Caco-2 (cell line): ENCODE measurements at regions not wholly inside any gene's neighbourhood (a gene's known extent, or its start where the extent isn't known, plus 50 kb on each side); places are given as distances from the start of the nearest gene placed in this dataset.

Experiments used
- BruUV-seq: library from RNA; stranded (reverse); fragments of 400-500 nt; replicated peaks from 2 replicates; lab custom pipeline; 2021; lab: Mats Ljungman, UMichigan
- CTCF ChIA-PET: fragments of 300-600 bp; sonication (Branson Sonifier 250); formaldehyde crosslinking; loops from one replicate; lab custom pipeline; 2022; ENCODE audit warnings: antibody characterized with exemption; lab: Charles Lee
- POLR2A ChIA-PET: fragments of 300-600 bp; sonication (Branson Sonifier 250); formaldehyde crosslinking; loops from one replicate; lab custom pipeline; 2022; ENCODE audit warnings: antibody characterized with exemption; lab: Charles Lee
- DNase-seq, 2 experiments: peaks; one replicate each; pipeline versions ENCODE4 v3.0.0 to v3.0.0-alpha.2; 2020 to 2022
- H3K27me3 ChIP-seq: replicated peaks from 2 replicates; pipeline ENCODE4 v1.6.0; 2011; ENCODE audit warnings: low read length; ENCODE audit not compliant: control insufficient read depth, insufficient read depth
- H3K36me3 ChIP-seq: 2 replicates; pipeline ENCODE4 v1.5.1; 2011; ENCODE audit warnings: low read length; ENCODE audit not compliant: control insufficient read depth, insufficient read depth
- H3K4me1 ChIP-seq: fragments of 250-450 bp; sonication (Bioruptor Pico); 2 replicates; pipeline ENCODE4 v1.5.1; 2020; ENCODE audit warnings: mild to moderate bottlenecking
- H3K4me3 ChIP-seq: 2 replicates; pipeline ENCODE4 v1.5.1; 2011; ENCODE audit warnings: low read depth, mild to moderate bottlenecking, control low read depth, low read length
- H3K9me3 ChIP-seq: fragments of 250-450 bp; sonication (Bioruptor Pico); 2 replicates; pipeline ENCODE4 v1.5.1; 2020; ENCODE audit warnings: mild to moderate bottlenecking, moderate library complexity
- H3K27ac Mint-ChIP-seq: one replicate; pipeline ENCODE4 v1.8.0; 2022; ENCODE audit warnings: mixed read lengths; ENCODE audit not compliant: unreplicated experiment
- H3K27me3 Mint-ChIP-seq: one replicate; pipeline ENCODE4 v1.8.0; 2022; ENCODE audit warnings: mixed read lengths; ENCODE audit not compliant: insufficient read depth, unreplicated experiment
- H3K36me3 Mint-ChIP-seq: one replicate; pipeline ENCODE4 v1.8.0; 2022; ENCODE audit warnings: mild to moderate bottlenecking, mixed read lengths; ENCODE audit not compliant: insufficient read depth, unreplicated experiment
- H3K4me1 Mint-ChIP-seq: one replicate; pipeline ENCODE4 v1.8.0; 2022; ENCODE audit warnings: low read depth, mixed read lengths; ENCODE audit not compliant: unreplicated experiment
- H3K4me3 Mint-ChIP-seq: one replicate; pipeline ENCODE4 v1.8.0; 2022; ENCODE audit warnings: mild to moderate bottlenecking, moderate library complexity, mixed read lengths; ENCODE audit not compliant: unreplicated experiment
- H3K9me3 Mint-ChIP-seq: one replicate; pipeline ENCODE4 v1.8.0; 2022; ENCODE audit warnings: mixed read lengths; ENCODE audit not compliant: unreplicated experiment
- intact Hi-C: fragments of 100-400 bp; cut with micrococcal nuclease; formaldehyde crosslinking; loops from one replicate; pipeline ENCODE4 v1.10.0; 2022; ENCODE audit not compliant: unreplicated experiment
- TF ChIP-seq, protein P1 (sequence below), 2 experiments: fragments of 200-600 bp in 1 of 2; IDR thresholded peaks; 1 replicate in 1 of 2; 2 replicates in 1 of 2; pipeline versions ENCODE4 v1.5.1 to v1.8.0; 2011 to 2022; ENCODE audit warnings: antibody characterized with exemption in 1 of 2, control low read depth in 1 of 2, inconsistent platforms in 1 of 2, low read depth in 1 of 2, low read length in 1 of 2, mild to moderate bottlenecking in 1 of 2, moderate library complexity in 1 of 2; ENCODE audit not compliant: insufficient read depth in 1 of 2, severe bottlenecking in 1 of 2, unreplicated experiment in 1 of 2

- Histone ChIP-seq H3K4me3 (no peak overlapping the region), H3K9me3 (no peaks in the 10 kb centered on the region), H3K4me1 (no peaks in the 10 kb centered on the region), H3K36me3 (no peaks in the 10 kb centered on the region), H3K27me3 (no peaks in the 10 kb centered on the region)
- no peaks in the 10 kb centered on the region for H3K4me1 Mint-ChIP-seq
- H3K9me3 Mint-ChIP-seq = peaks cover 12% of the 10 kb centered on the region
- intact Hi-C loops = no loop called here
- H3K4me3 Mint-ChIP-seq = no peak overlapping the region
- TF ChIP-seq, protein P1, sequence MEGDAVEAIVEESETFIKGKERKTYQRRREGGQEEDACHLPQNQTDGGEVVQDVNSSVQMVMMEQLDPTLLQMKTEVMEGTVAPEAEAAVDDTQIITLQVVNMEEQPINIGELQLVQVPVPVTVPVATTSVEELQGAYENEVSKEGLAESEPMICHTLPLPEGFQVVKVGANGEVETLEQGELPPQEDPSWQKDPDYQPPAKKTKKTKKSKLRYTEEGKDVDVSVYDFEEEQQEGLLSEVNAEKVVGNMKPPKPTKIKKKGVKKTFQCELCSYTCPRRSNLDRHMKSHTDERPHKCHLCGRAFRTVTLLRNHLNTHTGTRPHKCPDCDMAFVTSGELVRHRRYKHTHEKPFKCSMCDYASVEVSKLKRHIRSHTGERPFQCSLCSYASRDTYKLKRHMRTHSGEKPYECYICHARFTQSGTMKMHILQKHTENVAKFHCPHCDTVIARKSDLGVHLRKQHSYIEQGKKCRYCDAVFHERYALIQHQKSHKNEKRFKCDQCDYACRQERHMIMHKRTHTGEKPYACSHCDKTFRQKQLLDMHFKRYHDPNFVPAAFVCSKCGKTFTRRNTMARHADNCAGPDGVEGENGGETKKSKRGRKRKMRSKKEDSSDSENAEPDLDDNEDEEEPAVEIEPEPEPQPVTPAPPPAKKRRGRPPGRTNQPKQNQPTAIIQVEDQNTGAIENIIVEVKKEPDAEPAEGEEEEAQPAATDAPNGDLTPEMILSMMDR (IDR thresholded peaks at IDR 0.05; ENCODE audit: insufficient read depth in 1 of 2, low read depth in 1 of 2, low read length in 1 of 2, severe bottlenecking in 1 of 2, unreplicated experiment in 1 of 2) = no peak
- no peak overlapping the region for H3K27ac Mint-ChIP-seq
- H3K27me3 Mint-ChIP-seq = no peaks in the 10 kb centered on the region
- no TSS peak for BruUV-seq
- H3K36me3 Mint-ChIP-seq = no peaks in the 10 kb centered on the region
- POLR2A ChIA-PET = no interaction called here
- DNase-seq = no peak
- CTCF ChIA-PET = no interaction called here
Measured at GRCh38 chr6:142561511-142562265, 259.9 kb downstream of the ADGRG6 start.

DNA sequence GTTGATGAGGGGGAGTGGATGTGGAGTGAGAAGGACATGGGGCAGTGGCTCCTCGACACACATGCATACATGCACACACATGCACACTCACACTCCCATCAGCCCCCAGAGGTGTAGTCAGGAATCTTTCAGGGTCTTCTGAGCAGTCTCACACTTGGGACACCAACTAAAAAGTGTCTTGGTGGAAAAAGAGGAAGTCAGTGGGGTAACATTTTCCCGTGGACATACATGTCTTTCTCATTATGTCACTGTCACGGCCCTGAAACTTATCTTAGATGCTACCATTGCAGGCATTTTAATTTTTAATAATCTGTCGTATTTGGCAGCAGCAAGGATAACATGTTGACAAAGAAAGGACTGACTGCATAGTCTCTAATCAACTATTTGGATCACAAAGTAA, 261.1 kb downstream of the ADGRG6 start:
- Mint-ChIP-seq H3K27me3 (no peaks in the 10 kb centered on the region), H3K4me3 (no peak overlapping the region), H3K27ac (no peak overlapping the region), H3K4me1 (no peaks in the 10 kb centered on the region), H3K36me3 (no peaks in the 10 kb centered on the region), H3K9me3 (peaks cover under 1% of the 10 kb centered on the region)
- Histone ChIP-seq H3K27me3 (no peaks in the 10 kb centered on the region), H3K4me3 (no peak overlapping the region), H3K4me1 (no peaks in the 10 kb centered on the region), H3K9me3 (no peaks in the 10 kb centered on the region), H3K36me3 (no peaks in the 10 kb centered on the region)
- no TSS peak for BruUV-seq
- intact Hi-C loops = no loop called here
- POLR2A ChIA-PET = no interaction called here
- DNase-seq = no peak
- TF ChIP-seq, protein P1 (IDR thresholded peaks at IDR 0.05; ENCODE audit: insufficient read depth in 1 of 2, low read depth in 1 of 2, low read length in 1 of 2, severe bottlenecking in 1 of 2, unreplicated experiment in 1 of 2) = no peak
- CTCF ChIA-PET = no interaction called here

DNA sequence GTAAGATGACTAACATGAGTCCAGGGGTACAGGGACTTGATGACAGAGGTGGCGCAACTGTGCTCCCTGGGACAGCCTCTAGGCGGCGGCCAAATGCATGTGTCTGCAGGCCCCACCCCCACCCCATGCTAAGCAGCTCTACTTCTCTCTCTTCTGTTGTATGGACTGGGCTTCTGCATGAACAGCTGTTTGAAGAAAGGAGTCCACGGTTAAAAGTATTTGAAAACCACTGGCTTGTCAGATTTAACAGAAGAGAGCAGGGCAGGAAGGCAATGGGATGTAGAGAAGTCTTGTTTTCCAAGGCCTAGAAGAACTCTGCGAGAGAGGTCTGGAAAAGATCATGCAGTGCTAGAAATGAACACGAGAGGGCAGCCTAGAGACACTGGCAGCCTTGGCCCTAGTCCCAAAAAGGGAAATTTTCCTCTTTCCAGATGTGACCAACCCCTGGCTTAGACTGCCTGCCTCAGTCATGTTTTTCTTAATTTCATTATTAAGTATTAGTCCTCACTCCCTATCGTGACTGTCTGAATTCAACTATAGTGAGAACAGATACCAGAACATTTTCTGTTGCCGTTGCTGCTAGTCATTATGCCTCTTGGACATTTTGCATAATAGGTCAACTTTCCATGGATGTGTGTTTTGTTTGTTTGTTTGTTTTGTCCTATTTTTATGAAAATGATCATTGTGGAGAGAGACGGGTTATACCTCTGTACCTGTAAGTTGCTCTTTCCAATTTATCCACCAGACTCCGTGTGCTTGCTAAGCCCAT, 265.0 kb downstream of the ADGRG6 start:
- H3K36me3 Mint-ChIP-seq = no peaks in the 10 kb centered on the region
- Histone ChIP-seq H3K36me3 (no peaks in the 10 kb centered on the region), H3K9me3 (no peaks in the 10 kb centered on the region), H3K4me3 (no peak overlapping the region), H3K4me1 (no peaks in the 10 kb centered on the region), H3K27me3 (no peaks in the 10 kb centered on the region)
- POLR2A ChIA-PET = no interaction called here
- H3K27me3 Mint-ChIP-seq = peaks cover 6% of the 10 kb centered on the region
- DNase-seq = peak; percentile 53 to 79
- H3K4me3 Mint-ChIP-seq = no peak overlapping the region
- CTCF ChIA-PET = interaction anchor here (1.0 to 1.6 kb wide), 3 partner anchors 18 to 92 kb away, joined by 3 to 11 read pairs (median 4); no protein-coding TSS in a partner anchor
- TF ChIP-seq, protein P1 (IDR thresholded peaks at IDR 0.05; ENCODE audit: insufficient read depth in 1 of 2, low read depth in 1 of 2, low read length in 1 of 2, severe bottlenecking in 1 of 2, unreplicated experiment in 1 of 2) = peak; percentile 77 to 79
- no peaks in the 10 kb centered on the region for H3K9me3 Mint-ChIP-seq
- no peaks in the 10 kb centered on the region for H3K4me1 Mint-ChIP-seq
- no TSS peak for BruUV-seq
- H3K27ac Mint-ChIP-seq = no peak overlapping the region
- intact Hi-C loops = loop anchor here (2.0 kb wide), 3 partner anchors 92 to 860 kb away; no protein-coding TSS in a partner anchor
